SU-DHL-6 (cell line): ENCODE measurements at regions not wholly inside any gene's neighbourhood (a gene's known extent, or its start where the extent isn't known, plus 50 kb on each side); places are given as distances from the start of the nearest gene placed in this dataset.

Experiments
- H2AFZ ChIP-seq: fragments of 200-600 bp; sonication (generic); 2 replicates; pipeline ENCODE4 v1.6.1; 2014; ENCODE audit warnings: low read depth, mild to moderate bottlenecking, moderate library complexity, mixed read lengths, antibody characterized with exemption, low read length; ENCODE audit not compliant: severe bottlenecking
- H3F3A ChIP-seq: fragments of 200-600 bp; shearing (Covaris generic); 2 replicates; pipeline ENCODE4 v1.6.0; 2016; ENCODE audit warnings: antibody characterized with exemption, mild to moderate bottlenecking; ENCODE audit not compliant: insufficient read depth
- H3K27ac ChIP-seq: fragments of 200-600 bp; sonication (generic); 2 replicates; pipeline ENCODE4 v1.5.1; 2016; ENCODE audit warnings: low read depth, mild to moderate bottlenecking, low read length, moderate library complexity, mixed read lengths
- H3K27me3 ChIP-seq: fragments of 200-600 bp; sonication (generic), shearing (Covaris generic); 2 replicates; pipeline ENCODE4 v1.6.0; 2014; ENCODE audit warnings: mild to moderate bottlenecking, low read length
- H3K36me3 ChIP-seq: fragments of 200-600 bp; sonication (generic); 2 replicates; pipeline ENCODE4 v1.6.1; 2014; ENCODE audit warnings: mild to moderate bottlenecking, low read length, mixed read lengths
- H3K4me2 ChIP-seq: fragments of 300-600, 200-600 bp; shearing (Covaris generic), sonication (generic); 2 replicates; pipeline ENCODE4 v1.6.0; 2014; ENCODE audit warnings: low read length, low read depth, mild to moderate bottlenecking; ENCODE audit not compliant: poor library complexity, severe bottlenecking
- H3K4me3 ChIP-seq: fragments of 200-600 bp; sonication (generic); 2 replicates; pipeline ENCODE4 v1.5.1; 2014; ENCODE audit warnings: antibody characterized with exemption, low read length, mild to moderate bottlenecking, mixed read lengths; ENCODE audit not compliant: insufficient read depth, poor library complexity, severe bottlenecking
- H3K79me2 ChIP-seq: fragments of 200-600 bp; sonication (generic); 2 replicates; pipeline ENCODE4 v1.6.1; 2014; ENCODE audit warnings: mild to moderate bottlenecking, low read length, moderate library complexity; ENCODE audit not compliant: insufficient read depth
- H3K9ac ChIP-seq: fragments of 200-600 bp; sonication (generic); 2 replicates; pipeline ENCODE4 v1.7.0; 2014; ENCODE audit warnings: mild to moderate bottlenecking, low read length
- H3K9me2 ChIP-seq: fragments of 200-600 bp; sonication (generic); replicated peaks from 2 replicates; pipeline ENCODE4 v1.6.1; 2014; ENCODE audit warnings: low read length; ENCODE audit not compliant: insufficient read depth
- H3K9me3 ChIP-seq: fragments of 200-600 bp; sonication (generic); 2 replicates; pipeline ENCODE4 v1.6.1; 2014; ENCODE audit warnings: low read length, mixed read lengths; ENCODE audit not compliant: insufficient read depth
- H4K20me1 ChIP-seq: fragments of 200-600 bp; sonication (generic); 2 replicates; pipeline ENCODE4 v1.6.1; 2014; ENCODE audit warnings: low read depth, mild to moderate bottlenecking, antibody characterized with exemption, low read length, moderate library complexity, mixed read lengths
- CTCF ChIP-seq: fragments of 200-600 bp; sonication (generic); IDR thresholded peaks from one replicate; pipeline ENCODE4 v1.5.1; 2017; ENCODE audit warnings: antibody characterized with exemption, mild to moderate bottlenecking, low read length, moderate library complexity; ENCODE audit not compliant: insufficient read depth, poor library complexity, severe bottlenecking
- EZH2phosphoT487 ChIP-seq: fragments of 200-600 bp; sonication (generic), shearing (Covaris generic); conservative IDR thresholded peaks from 2 replicates; pipeline ENCODE4 v1.6.1; 2018; ENCODE audit warnings: mild to moderate bottlenecking, antibody characterized with exemption, low read length, moderate library complexity, mixed read lengths

DNA sequence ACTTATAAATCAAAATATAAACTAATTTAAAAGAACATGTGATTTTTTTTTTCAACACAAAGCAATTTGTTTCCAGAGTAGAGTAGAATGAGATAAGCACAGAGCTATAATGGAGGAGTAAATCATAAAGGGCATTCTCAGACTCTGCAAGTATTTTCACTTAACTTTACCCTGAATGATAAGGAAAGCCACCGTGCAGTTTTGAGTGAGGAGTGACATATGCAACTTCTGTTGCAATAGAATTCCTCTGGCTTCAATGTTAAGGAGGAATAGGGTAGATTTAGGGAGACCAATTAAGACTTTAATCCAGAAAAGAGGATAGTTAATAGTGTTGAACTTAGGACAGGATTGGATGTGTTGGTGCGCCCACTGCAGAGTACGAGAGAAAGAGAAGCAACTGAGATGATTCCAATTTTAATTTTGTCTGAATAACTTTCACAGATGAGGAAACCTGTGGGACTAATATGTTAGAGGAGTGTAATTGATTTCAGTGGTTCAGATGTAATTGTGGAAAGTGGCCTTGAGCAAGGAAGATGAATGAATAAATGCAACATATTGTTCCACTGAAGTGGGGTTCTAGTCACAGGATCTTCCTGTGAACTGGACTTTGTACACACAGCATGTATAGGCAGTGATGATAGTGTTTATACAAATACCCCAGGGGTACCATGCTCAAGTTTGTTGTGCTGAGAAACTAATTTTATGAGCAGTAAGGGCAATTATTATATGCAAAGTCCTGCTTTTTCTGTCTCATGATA lies 255.5 kb upstream of the ANO3 start:
- Histone ChIP-seq H3K27me3 (no peaks in the 10 kb centered on the region), H3K9ac (no peak overlapping the region), H3K27ac (no peak overlapping the region), H2AFZ (no peak overlapping the region), H4K20me1 (no peaks in the 10 kb centered on the region), H3K36me3 (0 out of 2 replicates have a peak, but pooled peaks cover 5% of the 10 kb centered on the region), H3K79me2 (no peaks in the 10 kb centered on the region), H3K4me3 (no peak overlapping the region), H3F3A (peaks cover 20% of the 10 kb centered on the region; the same call in 1 of the 2 replicates), H3K9me3 (no peaks in the 10 kb centered on the region), H3K9me2 (no peaks in the 10 kb centered on the region), H3K4me2 (no peak overlapping the region)
- TF ChIP-seq CTCF (no peak), EZH2phosphoT487 (no peak)

DNA sequence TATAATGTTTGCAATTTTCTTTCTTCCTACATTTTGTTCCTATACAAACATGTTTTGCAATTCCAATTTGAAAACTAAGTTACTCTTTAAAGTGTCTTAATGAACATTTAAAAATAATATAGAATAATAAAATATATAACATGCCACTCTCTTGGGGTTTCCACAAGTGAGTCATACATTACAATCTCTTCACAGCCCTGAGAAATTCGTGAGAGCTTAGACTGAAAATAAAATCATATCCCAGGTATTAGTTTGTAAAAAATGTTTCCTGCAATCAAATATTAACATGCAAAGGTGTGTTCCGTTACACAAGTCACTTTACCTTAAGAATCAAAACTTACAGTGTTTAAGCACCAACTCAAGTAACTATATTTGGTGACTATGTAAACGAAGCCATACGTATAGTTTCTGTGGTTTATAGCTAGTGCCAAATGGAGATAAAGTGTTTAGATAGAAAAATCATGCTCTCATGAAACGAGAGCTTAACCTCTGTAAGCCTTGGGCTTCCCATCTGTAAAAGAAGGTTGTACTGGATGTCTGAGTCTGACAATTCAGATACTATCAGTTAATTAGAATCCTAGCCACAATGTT lies 253.6 kb upstream of the ANO3 start:
- Histone ChIP-seq H3K27ac (peak overlapping the region; percentile 68), H3K36me3 (0 out of 2 replicates have a peak, but pooled peaks cover 5% of the 10 kb centered on the region), H3K9me2 (no peaks in the 10 kb centered on the region), H3F3A (peaks cover 20% of the 10 kb centered on the region; the same call in 1 of the 2 replicates), H4K20me1 (no peaks in the 10 kb centered on the region), H3K79me2 (no peaks in the 10 kb centered on the region), H3K9ac (peak overlapping the region; percentile 19), H3K4me2 (peak overlapping the region; percentile 68), H3K9me3 (no peaks in the 10 kb centered on the region), H3K27me3 (no peaks in the 10 kb centered on the region), H2AFZ (peak overlapping the region; percentile 72), H3K4me3 (peak overlapping the region; percentile 30)
- no peak for TF ChIP-seq EZH2phosphoT487
- no peak for TF ChIP-seq CTCF

- Histone ChIP-seq H3F3A (peaks cover 39% of the 10 kb centered on the region), H3K4me3 (no peak overlapping the region), H4K20me1 (no peaks in the 10 kb centered on the region), H3K9ac (no peak overlapping the region), H3K9me3 (no peaks in the 10 kb centered on the region), H2AFZ (peak overlapping the region; percentile 7), H3K4me2 (peak overlapping the region; percentile 85), H3K27me3 (no peaks in the 10 kb centered on the region), H3K9me2 (no peaks in the 10 kb centered on the region), H3K27ac (peak overlapping the region; percentile 98), H3K79me2 (no peaks in the 10 kb centered on the region), H3K36me3 (no peaks in the 10 kb centered on the region)
- TF ChIP-seq CTCF (no peak), EZH2phosphoT487 (no peak)
Measured at GRCh38 chr11:26084313-26084712, 247.6 kb upstream of the ANO3 start.
